AG04450 (cell line): ENCODE measurements at regions not wholly inside any gene's neighbourhood (a gene's known extent, or its start where the extent isn't known, plus 50 kb on each side); places are given as distances from the start of the nearest gene placed in this dataset.

Experiments used
- CTCF ChIA-PET: fragments of 300-600, 350-600 bp; formaldehyde crosslinking; extraction: SDS; loops from one replicate; lab custom pipeline; 2022; ENCODE audit warnings: antibody characterized with exemption, inconsistent platforms; lab: Charles Lee
- POLR2A ChIA-PET: fragments of 350-600 bp; formaldehyde crosslinking; extraction: SDS; loops from one replicate; lab custom pipeline; 2021; ENCODE audit warnings: antibody characterized with exemption, inconsistent platforms; lab: Yijun Ruan, JAX
- DNase-seq: peaks from one replicate; pipeline ENCODE4 v3.0.0-alpha.2; 2011; ENCODE audit warnings: low read depth, low spot score
- H3K27ac ChIP-seq: one replicate; pipeline ENCODE4 v1.5.1; 2012; ENCODE audit warnings: low read depth, low read length, control low read depth
- H3K27me3 ChIP-seq: one replicate; pipeline ENCODE4 v1.6.0; 2012; ENCODE audit warnings: low read length; ENCODE audit not compliant: control insufficient read depth, insufficient read depth
- H3K4me3 ChIP-seq: 2 replicates; pipeline ENCODE4 v1.5.1; 2011; ENCODE audit warnings: mild to moderate bottlenecking, low read depth, low read length, control low read depth
- H3K9me3 ChIP-seq: 2 replicates; pipeline ENCODE4 v1.5.1; 2012; ENCODE audit warnings: low read length; ENCODE audit not compliant: control insufficient read depth, insufficient read depth
- TF ChIP-seq, protein P1 (sequence below): IDR thresholded peaks from 2 replicates; pipeline ENCODE4 v1.5.1; 2011; ENCODE audit warnings: low read depth, low read length, control low read depth, inconsistent platforms

- no peaks in the 10 kb centered on the region for H3K27me3 ChIP-seq
- DNase-seq: no peak
- ChIA-PET CTCF (interaction anchor here (0.6 kb wide), 1 partner anchor 836 kb away, joined by 3 read pairs; no protein-coding TSS in a partner anchor), POLR2A (no interaction called here)
- H3K27ac ChIP-seq: no peak overlapping the region
- H3K9me3 ChIP-seq: no peaks in the 10 kb centered on the region; the same call in 1 of the 2 replicates
- TF ChIP-seq, protein P1, sequence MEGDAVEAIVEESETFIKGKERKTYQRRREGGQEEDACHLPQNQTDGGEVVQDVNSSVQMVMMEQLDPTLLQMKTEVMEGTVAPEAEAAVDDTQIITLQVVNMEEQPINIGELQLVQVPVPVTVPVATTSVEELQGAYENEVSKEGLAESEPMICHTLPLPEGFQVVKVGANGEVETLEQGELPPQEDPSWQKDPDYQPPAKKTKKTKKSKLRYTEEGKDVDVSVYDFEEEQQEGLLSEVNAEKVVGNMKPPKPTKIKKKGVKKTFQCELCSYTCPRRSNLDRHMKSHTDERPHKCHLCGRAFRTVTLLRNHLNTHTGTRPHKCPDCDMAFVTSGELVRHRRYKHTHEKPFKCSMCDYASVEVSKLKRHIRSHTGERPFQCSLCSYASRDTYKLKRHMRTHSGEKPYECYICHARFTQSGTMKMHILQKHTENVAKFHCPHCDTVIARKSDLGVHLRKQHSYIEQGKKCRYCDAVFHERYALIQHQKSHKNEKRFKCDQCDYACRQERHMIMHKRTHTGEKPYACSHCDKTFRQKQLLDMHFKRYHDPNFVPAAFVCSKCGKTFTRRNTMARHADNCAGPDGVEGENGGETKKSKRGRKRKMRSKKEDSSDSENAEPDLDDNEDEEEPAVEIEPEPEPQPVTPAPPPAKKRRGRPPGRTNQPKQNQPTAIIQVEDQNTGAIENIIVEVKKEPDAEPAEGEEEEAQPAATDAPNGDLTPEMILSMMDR: no peak
- H3K4me3 ChIP-seq: no peak overlapping the region
Observed at GRCh38 chr9:135032041-135032835, 55.2 kb upstream of the OLFM1 start.

- TF ChIP-seq, protein P1: no peak
- H3K27ac ChIP-seq: no peak overlapping the region
- peaks cover 2% of the 10 kb centered on the region for H3K27me3 ChIP-seq
- H3K4me3 ChIP-seq: no peak overlapping the region
- ChIA-PET POLR2A (no interaction called here), CTCF (interaction anchor here (0.6 kb wide), 1 partner anchor 37 kb away, joined by 3 read pairs; no protein-coding TSS in a partner anchor)
- DNase-seq: no peak
- no peaks in the 10 kb centered on the region; the same call in 1 of the 2 replicates for H3K9me3 ChIP-seq
Observed at GRCh38 chr9:135032868-135033460, 54.5 kb upstream of the OLFM1 start.

- peaks cover 3% of the 10 kb centered on the region for H3K27me3 ChIP-seq
- no peak overlapping the region for H3K27ac ChIP-seq
- no peaks in the 10 kb centered on the region; the same call in 1 of the 2 replicates for H3K9me3 ChIP-seq
- ChIA-PET POLR2A (no interaction called here), CTCF (interaction anchor here (0.6 kb wide), 1 partner anchor 37 kb away, joined by 3 read pairs; no protein-coding TSS in a partner anchor)
- H3K4me3 ChIP-seq: no peak overlapping the region
- no peak for DNase-seq
- TF ChIP-seq, protein P1: no peak
Observed at GRCh38 chr9:135033487-135033886, 54.0 kb upstream of the OLFM1 start.

- peaks cover 3% of the 10 kb centered on the region for H3K27me3 ChIP-seq
- H3K27ac ChIP-seq: no peak overlapping the region
- CTCF ChIA-PET: no interaction called here
- no peak for DNase-seq
- POLR2A ChIA-PET: no interaction called here
- no peaks in the 10 kb centered on the region; the same call in 1 of the 2 replicates for H3K9me3 ChIP-seq
- TF ChIP-seq, protein P1: no peak
- H3K4me3 ChIP-seq: no peak overlapping the region
Observed at GRCh38 chr9:135034106-135034505, 53.4 kb upstream of the OLFM1 start.
